Thyroid gland (tissue), 4 donors: ENCODE measurements at regions not wholly inside any gene's neighbourhood (a gene's known extent, or its start where the extent isn't known, plus 50 kb on each side); places are given as distances from the start of the nearest gene placed in this dataset.

Source experiments
- POLR2A ChIP-seq, 2 donors: fragments of 450-650 bp; IDR thresholded peaks; one replicate each; pipeline ENCODE4 v1.6.1; 2017; ENCODE audit warnings: antibody characterized with exemption in 2 of 2, mild to moderate bottlenecking in 2 of 2, moderate library complexity in 1 of 2
- TF ChIP-seq, protein P1 (sequence below), 6 experiments: fragments of 200-600 bp in 3 of 6; fragments of 450-650 bp in 3 of 6; sonication (generic) in 3 of 6; IDR thresholded peaks; one replicate each; pipeline ENCODE4 v1.5.1; 2016 to 2019; ENCODE audit warnings: antibody characterized with exemption in 6 of 6, mild to moderate bottlenecking in 2 of 6, inconsistent platforms in 1 of 6, moderate library complexity in 1 of 6

DNA sequence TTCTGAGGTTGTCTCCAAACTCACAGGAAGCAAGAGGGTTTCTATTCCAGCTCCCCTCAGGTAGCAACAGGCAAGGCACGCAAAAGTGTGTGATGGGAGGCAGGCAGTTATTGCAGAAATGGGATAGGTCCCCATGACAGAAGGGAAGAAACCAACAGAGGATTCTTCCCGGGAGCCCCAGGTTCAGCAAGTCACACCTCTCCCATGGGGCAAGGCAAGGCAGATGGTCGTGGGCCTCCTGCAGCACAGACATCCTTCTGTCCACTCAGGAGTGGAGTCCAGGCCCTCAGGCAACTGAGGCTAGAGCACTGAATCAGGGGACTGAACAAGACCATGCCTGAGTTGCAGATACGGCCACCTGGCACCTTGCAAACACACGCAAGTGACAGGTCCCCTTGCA, 424.9 kb upstream of the IRX4 start:
- no peak for TF ChIP-seq POLR2A (IDR thresholded peaks at IDR 0.05)
- TF ChIP-seq, protein P1, sequence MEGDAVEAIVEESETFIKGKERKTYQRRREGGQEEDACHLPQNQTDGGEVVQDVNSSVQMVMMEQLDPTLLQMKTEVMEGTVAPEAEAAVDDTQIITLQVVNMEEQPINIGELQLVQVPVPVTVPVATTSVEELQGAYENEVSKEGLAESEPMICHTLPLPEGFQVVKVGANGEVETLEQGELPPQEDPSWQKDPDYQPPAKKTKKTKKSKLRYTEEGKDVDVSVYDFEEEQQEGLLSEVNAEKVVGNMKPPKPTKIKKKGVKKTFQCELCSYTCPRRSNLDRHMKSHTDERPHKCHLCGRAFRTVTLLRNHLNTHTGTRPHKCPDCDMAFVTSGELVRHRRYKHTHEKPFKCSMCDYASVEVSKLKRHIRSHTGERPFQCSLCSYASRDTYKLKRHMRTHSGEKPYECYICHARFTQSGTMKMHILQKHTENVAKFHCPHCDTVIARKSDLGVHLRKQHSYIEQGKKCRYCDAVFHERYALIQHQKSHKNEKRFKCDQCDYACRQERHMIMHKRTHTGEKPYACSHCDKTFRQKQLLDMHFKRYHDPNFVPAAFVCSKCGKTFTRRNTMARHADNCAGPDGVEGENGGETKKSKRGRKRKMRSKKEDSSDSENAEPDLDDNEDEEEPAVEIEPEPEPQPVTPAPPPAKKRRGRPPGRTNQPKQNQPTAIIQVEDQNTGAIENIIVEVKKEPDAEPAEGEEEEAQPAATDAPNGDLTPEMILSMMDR (IDR thresholded peaks at IDR 0.05): no peak
